22Rv1 (cell line): ENCODE measurements at regions not wholly inside any gene's neighbourhood (a gene's known extent, or its start where the extent isn't known, plus 50 kb on each side); places are given as distances from the start of the nearest gene placed in this dataset.

Experiments
- H3K27ac ChIP-seq: fragments of 450-650 bp; 2 replicates; pipeline ENCODE4 v1.5.1; 2017
- ZFX ChIP-seq: fragments of 450-650 bp; IDR thresholded peaks from 2 replicates; pipeline ENCODE4 v1.6.1; 2017; ENCODE audit warnings: antibody characterized with exemption, borderline replicate concordance
- TF ChIP-seq, protein P1 (sequence below): fragments of 450-650 bp; IDR thresholded peaks from 2 replicates; pipeline ENCODE4 v1.5.1; 2017; ENCODE audit warnings: mild to moderate bottlenecking

DNA sequence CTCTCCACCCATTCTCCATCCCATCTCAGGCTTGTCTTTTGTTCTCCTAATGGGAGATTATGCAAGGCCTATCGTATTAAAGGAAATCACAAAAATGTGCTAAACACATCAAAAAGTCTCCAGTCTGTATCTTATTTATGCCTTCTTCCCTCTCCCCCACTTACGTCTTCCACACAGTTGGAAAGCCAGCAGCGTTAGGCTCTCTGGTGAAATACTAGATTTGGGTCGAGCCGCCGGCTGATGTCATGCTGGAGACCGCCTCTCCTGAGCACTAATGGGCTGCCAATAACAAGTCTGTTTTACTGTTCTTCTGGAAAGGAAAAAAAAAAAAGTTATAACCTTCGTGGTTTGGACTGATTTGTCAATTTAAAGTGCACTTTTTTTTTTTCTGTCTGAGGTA, 182.7 kb upstream of the SIX2 start:
- no peak for TF ChIP-seq ZFX
- TF ChIP-seq, protein P1, sequence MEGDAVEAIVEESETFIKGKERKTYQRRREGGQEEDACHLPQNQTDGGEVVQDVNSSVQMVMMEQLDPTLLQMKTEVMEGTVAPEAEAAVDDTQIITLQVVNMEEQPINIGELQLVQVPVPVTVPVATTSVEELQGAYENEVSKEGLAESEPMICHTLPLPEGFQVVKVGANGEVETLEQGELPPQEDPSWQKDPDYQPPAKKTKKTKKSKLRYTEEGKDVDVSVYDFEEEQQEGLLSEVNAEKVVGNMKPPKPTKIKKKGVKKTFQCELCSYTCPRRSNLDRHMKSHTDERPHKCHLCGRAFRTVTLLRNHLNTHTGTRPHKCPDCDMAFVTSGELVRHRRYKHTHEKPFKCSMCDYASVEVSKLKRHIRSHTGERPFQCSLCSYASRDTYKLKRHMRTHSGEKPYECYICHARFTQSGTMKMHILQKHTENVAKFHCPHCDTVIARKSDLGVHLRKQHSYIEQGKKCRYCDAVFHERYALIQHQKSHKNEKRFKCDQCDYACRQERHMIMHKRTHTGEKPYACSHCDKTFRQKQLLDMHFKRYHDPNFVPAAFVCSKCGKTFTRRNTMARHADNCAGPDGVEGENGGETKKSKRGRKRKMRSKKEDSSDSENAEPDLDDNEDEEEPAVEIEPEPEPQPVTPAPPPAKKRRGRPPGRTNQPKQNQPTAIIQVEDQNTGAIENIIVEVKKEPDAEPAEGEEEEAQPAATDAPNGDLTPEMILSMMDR: no peak
- no peak overlapping the region for H3K27ac ChIP-seq

DNA sequence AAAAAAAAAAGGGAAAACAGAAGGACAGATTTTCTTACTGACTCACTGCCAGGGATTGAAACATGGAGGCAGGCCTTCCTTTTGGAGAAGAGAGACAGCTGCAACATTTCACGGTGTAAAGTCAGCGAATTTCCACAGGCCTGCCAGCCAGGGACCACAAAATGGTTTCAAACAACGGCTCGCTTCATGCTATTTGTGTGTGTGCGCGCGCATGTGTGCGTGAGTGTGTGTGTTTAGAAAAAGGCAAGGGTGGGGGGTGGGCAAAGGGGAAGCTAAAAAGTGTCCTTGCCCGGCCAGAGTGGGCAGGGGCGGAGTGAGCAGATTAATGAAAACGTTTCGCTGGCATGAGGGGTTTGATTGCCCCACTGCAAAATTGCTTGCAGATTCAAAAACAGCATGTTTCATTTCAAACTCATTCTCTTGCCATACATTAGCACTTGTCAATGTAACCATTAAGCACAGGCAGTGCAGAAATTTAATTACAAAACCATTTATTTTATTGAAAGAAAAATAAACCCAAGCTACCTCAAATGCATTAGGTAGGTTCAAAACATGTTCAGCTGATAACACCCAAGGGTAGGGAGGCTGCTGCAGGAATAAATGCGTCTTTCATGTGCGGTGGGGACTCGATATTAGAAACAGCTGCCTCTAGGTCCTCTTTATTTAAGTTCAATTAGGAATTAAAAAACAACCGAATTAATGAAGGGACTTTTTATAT, 182.1 kb upstream of the SIX2 start:
- TF ChIP-seq, protein P1: no peak
- TF ChIP-seq ZFX: no peak
- H3K27ac ChIP-seq: no peak overlapping the region

DNA sequence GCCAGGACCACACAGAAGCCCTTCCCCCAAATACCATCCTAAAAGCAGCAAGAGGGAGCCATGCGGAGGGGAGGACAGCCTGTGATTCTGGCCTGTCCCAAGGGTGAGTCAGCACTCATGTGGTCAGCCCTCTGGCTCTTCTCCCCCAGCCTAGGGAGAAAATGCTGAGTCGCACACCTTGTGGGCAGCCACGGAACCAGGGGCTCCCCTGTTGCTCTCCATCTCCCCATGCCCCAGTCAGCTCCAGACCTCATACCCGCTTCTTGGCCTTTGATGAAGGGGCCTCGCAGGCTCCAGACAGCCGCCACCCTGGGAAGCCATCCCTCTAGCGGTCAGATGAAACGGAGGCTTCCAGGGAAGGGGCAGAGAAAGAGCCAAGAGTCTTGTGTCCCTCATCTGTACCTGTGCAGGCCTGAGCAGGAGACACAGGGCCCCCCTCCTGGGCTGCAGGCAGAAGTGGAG, 181.3 kb upstream of the SIX2 start:
- TF ChIP-seq ZFX: no peak
- TF ChIP-seq, protein P1: no peak
- no peak overlapping the region for H3K27ac ChIP-seq

DNA sequence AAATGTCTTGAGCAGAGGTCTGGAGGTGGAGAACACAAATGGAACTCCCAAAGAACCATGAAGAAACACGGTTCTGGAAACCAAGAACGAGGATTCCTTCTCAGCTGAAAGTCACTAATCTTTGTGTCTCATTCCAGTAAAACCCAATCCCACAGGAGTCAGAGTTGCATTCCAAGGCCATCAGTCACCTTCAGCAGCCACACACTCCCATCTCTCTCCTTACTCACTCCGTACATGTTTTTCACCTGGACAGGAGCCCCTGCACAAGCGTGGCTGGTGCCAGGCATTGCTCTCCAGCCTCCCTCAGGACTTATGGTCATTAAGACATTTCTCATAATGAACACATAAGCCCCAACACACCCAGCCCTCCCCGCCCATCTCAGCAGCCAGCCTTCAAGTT, 175.4 kb upstream of the SIX2 start:
- TF ChIP-seq, protein P1: no peak
- no peak for TF ChIP-seq ZFX
- H3K27ac ChIP-seq: no peak overlapping the region

- H3K27ac ChIP-seq: no peak overlapping the region
These were observed 173.5 kb upstream of the SIX2 start for GRCh38 chr2:45182667-45183295.

DNA sequence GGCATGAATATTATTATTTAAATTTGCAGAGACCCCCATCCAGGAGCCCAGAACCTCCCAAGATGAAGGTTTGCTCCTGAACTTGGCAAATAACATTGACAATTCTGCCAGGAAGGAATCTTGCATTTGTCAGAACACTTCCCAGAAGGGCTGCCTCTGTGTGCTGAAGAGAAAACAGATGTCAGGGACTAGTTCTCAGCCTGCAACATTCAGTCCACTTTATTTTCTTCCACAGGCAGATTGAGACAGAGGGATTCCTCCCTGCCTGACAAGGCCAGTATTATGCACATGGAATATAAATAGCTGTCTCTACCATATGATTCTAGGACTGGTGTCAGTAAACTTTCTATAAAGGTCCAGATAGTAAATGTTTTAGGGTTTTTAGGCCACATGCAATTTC, 171.5 kb upstream of the SIX2 start:
- TF ChIP-seq ZFX: no peak
- TF ChIP-seq, protein P1: no peak
- H3K27ac ChIP-seq: no peak overlapping the region

More at GRCh38 chr2:45182667-45183295, 173.5 kb upstream of the SIX2 start:
- TF ChIP-seq ZFX: no peak
- TF ChIP-seq, protein P1: no peak

DNA sequence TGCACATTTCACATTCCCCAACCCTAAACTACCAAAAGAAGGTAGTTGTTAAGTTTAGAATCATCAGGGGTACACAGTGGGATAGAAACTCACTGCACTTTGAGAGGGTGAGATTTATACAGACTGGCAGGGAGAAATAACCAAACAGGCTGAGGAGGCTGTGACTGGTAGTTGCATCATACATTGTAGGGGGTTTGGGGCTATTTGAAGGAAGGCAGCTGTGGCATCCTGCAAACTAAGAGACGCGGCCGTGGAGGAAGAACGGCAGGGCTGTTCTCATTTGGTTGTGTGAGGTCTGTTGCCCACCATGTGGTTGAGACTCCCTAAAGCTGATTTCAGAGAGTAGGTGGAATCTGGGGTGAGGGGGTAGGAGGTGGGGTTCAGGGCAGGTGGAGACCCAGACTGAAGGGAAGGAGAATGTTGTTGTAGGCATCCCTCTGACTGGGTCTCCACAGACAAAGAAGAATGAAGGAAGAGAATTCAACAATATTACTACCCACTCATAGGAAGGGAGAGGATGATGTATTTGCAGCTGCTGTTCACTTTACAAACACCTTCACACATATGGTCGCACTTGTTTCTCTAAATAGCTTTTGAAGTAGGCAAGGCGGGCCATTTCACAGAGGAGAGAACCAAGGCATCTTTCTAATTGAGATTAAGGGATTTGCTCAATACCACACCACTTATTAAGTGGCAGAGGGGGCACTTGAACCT, 170.9 kb upstream of the SIX2 start:
- no peak overlapping the region for H3K27ac ChIP-seq
- TF ChIP-seq ZFX: no peak
- TF ChIP-seq, protein P1: no peak
